ENCODE measurements at regions not wholly inside any gene's neighbourhood (a gene's known extent, or its start where the extent isn't known, plus 50 kb on each side); places are given as distances from the start of the nearest gene placed in this dataset.

DNA sequence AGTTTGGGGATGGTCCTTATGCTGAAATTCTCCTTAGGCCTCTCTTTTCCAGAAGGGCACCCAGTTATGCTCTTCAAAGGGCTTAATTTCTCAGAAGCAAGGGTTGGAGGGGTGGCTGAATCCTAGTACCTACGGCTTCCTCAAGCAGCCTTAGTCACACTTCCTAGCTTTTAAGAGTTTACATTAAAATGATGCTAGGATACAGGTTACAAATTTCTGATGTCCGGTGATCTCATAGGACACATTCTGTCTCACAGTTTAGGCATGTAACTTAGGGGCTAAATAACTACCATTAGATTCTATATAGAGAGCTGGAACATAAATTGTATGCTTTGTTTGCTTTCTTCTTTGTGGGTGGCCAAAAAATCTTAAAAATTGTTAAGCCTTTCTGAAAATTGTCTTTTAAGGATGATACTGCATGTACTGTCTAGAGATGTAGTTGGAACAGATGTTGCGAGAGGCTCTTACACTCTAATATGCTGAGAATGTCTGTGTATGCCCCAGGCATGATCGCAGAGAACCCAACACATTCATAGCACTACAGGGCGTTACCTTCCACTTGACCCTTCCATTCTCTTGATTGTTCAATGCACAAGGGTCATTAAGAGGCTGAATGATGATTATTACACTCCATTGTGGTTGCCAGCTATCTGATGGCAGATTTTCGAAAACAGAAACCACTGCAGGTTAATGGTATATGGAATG, 139.1 kb downstream of the TMEM38B start:
- no peaks in the 10 kb centered on the region for H3K9me3 ChIP-seq
- no peak for TF ChIP-seq POLR2A (IDR thresholded peaks at IDR 0.05)
- no peak for TF ChIP-seq POLR2AphosphoS5 (IDR thresholded peaks at IDR 0.05)
- TF ChIP-seq, protein P1, sequence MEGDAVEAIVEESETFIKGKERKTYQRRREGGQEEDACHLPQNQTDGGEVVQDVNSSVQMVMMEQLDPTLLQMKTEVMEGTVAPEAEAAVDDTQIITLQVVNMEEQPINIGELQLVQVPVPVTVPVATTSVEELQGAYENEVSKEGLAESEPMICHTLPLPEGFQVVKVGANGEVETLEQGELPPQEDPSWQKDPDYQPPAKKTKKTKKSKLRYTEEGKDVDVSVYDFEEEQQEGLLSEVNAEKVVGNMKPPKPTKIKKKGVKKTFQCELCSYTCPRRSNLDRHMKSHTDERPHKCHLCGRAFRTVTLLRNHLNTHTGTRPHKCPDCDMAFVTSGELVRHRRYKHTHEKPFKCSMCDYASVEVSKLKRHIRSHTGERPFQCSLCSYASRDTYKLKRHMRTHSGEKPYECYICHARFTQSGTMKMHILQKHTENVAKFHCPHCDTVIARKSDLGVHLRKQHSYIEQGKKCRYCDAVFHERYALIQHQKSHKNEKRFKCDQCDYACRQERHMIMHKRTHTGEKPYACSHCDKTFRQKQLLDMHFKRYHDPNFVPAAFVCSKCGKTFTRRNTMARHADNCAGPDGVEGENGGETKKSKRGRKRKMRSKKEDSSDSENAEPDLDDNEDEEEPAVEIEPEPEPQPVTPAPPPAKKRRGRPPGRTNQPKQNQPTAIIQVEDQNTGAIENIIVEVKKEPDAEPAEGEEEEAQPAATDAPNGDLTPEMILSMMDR (IDR thresholded peaks at IDR 0.05): no peak
- no peak for TF ChIP-seq EP300 (IDR thresholded peaks at IDR 0.05; ENCODE audit: low read depth)
- H3K4me3 ChIP-seq: no peak overlapping the region
- no peaks in the 10 kb centered on the region for H3K4me1 ChIP-seq
- intact Hi-C loops (cut with DNase I; ENCODE audit: low total_unique reads): no loop called here
- H3K27me3 ChIP-seq: no peaks in the 10 kb centered on the region
- 86 to 93% methylated on average over 3 to 6 of the region's 6 CpGs for WGBS, 2 donors (ENCODE audit: low coverage in 1 of 2)
- no peaks in the 10 kb centered on the region for H3K36me3 ChIP-seq
- no peak overlapping the region for H3K27ac ChIP-seq
- no peak for DNase-seq
- in situ Hi-C loops (cut with MboI; ENCODE audit: low pct_ligation_motif_present in 1 of 4, low pct_unique_long_range_greater_than_20kb in 1 of 4, low sequenced_read_pairs in 3 of 4): no loop called here

DNA sequence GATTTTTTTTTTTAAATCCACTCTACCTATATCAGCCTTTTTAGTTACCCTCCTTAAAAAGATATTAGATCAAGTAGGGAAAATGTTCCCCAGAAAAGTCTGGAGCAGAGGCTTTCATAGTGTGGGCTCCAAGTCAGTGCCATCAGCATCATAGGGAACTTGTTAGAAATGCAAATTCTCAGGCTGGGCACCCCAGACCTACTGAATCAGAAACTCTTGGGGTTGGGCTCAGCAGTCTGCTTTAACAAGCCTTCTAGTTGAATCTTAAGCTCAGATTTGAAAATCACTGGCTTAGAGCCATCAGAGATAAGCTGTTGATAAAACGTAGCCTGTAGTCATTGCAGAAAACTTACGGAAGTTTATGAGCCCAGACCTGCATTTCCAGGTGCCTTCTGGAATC, 140.1 kb downstream of the TMEM38B start:
- in situ Hi-C loops (cut with MboI; ENCODE audit: low pct_ligation_motif_present in 1 of 4, low pct_unique_long_range_greater_than_20kb in 1 of 4, low sequenced_read_pairs in 3 of 4) (no loop called here), intact Hi-C loops (cut with DNase I; ENCODE audit: low total_unique reads) (no loop called here)
- Histone ChIP-seq H3K27me3 (no peaks in the 10 kb centered on the region), H3K36me3 (no peaks in the 10 kb centered on the region), H3K27ac (no peak overlapping the region), H3K4me1 (no peaks in the 10 kb centered on the region), H3K9me3 (no peaks in the 10 kb centered on the region), H3K4me3 (no peak overlapping the region)
- WGBS, 2 donors (ENCODE audit: low coverage in 1 of 2): 39 to 54% methylated on average over 2 of the region's 2 CpGs
- TF ChIP-seq POLR2AphosphoS5 (IDR thresholded peaks at IDR 0.05) (no peak), EP300 (IDR thresholded peaks at IDR 0.05; ENCODE audit: low read depth) (no peak), POLR2A (IDR thresholded peaks at IDR 0.05) (no peak)
- TF ChIP-seq, protein P1 (IDR thresholded peaks at IDR 0.05): no peak
- DNase-seq: no peak

- Histone ChIP-seq H3K4me1 (no peaks in the 10 kb centered on the region), H3K9me3 (no peaks in the 10 kb centered on the region), H3K27ac (no peak overlapping the region), H3K36me3 (no peaks in the 10 kb centered on the region), H3K27me3 (no peaks in the 10 kb centered on the region), H3K4me3 (no peak overlapping the region)
- in situ Hi-C loops (cut with MboI; ENCODE audit: low pct_ligation_motif_present in 1 of 4, low pct_unique_long_range_greater_than_20kb in 1 of 4, low sequenced_read_pairs in 3 of 4): no loop called here
- no peak for TF ChIP-seq EP300 (IDR thresholded peaks at IDR 0.05; ENCODE audit: low read depth)
- TF ChIP-seq POLR2A (IDR thresholded peaks at IDR 0.05): no peak
- no peak for TF ChIP-seq POLR2AphosphoS5 (IDR thresholded peaks at IDR 0.05)
- TF ChIP-seq, protein P1 (IDR thresholded peaks at IDR 0.05): no peak
- intact Hi-C loops (cut with DNase I; ENCODE audit: low total_unique reads): no loop called here
- 47% methylated on average over 7 of the region's 7 CpGs; no CpG with 5 or more reads in 1 of the 2 donors for WGBS, 2 donors (ENCODE audit: low coverage in 1 of 2)
- DNase-seq: no peak
These were observed 141.4 kb downstream of the TMEM38B start for GRCh38 chr9:105835721-105836120.

GRCh38 chr9:105836936-105837660, 142.8 kb downstream of the TMEM38B start:
- in situ Hi-C loops (cut with MboI; ENCODE audit: low pct_ligation_motif_present in 1 of 4, low pct_unique_long_range_greater_than_20kb in 1 of 4, low sequenced_read_pairs in 3 of 4) (no loop called here), intact Hi-C loops (cut with DNase I; ENCODE audit: low total_unique reads) (no loop called here)
- WGBS, 2 donors (ENCODE audit: low coverage in 1 of 2): 78 to 83% methylated on average over 9 to 10 of the region's 10 CpGs
- Histone ChIP-seq H3K27ac (no peak overlapping the region), H3K27me3 (no peaks in the 10 kb centered on the region), H3K9me3 (no peaks in the 10 kb centered on the region), H3K4me1 (no peaks in the 10 kb centered on the region), H3K4me3 (no peak overlapping the region), H3K36me3 (no peaks in the 10 kb centered on the region)
- no peak for DNase-seq
- TF ChIP-seq POLR2AphosphoS5 (IDR thresholded peaks at IDR 0.05): no peak
